ENCODE measurements at regions not wholly inside any gene's neighbourhood (a gene's known extent, or its start where the extent isn't known, plus 50 kb on each side); places are given as distances from the start of the nearest gene placed in this dataset.

DNA sequence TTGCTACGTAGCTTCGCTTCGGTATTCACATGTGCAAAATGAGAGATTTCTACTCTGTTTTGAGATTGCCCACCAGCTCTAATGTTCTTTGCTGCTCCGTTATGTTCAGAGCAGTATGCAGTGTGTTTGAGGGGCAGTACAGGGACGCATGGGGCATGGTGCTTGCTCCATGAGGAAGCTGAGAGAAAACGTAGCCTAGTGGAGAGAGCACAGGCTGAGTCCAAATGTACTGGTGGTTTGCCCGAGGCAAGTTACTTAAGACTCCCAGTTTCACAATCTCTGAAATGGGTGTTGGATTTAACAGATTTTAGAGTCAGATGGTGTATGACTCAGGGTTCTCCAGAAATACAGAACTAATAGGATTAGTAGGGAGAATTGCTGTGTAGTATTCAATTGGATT lies 310.5 kb downstream of the ETNK1 start:
- no peak overlapping the region for H3K9ac ChIP-seq (ENCODE audit: low read length in 2 of 2)

GRCh38 chr12:22938323-22938722 lies 313.4 kb downstream of the ETNK1 start:
- no peaks in the 10 kb centered on the region for H3K27me3 ChIP-seq (ENCODE audit: control insufficient read depth in 1 of 2, insufficient read depth in 2 of 2, low read length in 2 of 2)
- H3K9ac ChIP-seq (ENCODE audit: low read length in 2 of 2) = no peak overlapping the region
- H3K36me3 ChIP-seq (ENCODE audit: control insufficient read depth in 2 of 2, insufficient read depth in 2 of 2, low read length in 2 of 2) = no peaks in the 10 kb centered on the region
- no peaks in the 10 kb centered on the region for H3K9me3 ChIP-seq (ENCODE audit: control insufficient read depth in 2 of 2, low read length in 2 of 2)
- no peak overlapping the region for H3K4me3 ChIP-seq (ENCODE audit: low read length in 2 of 2)
- H3K27ac ChIP-seq (ENCODE audit: low read length) = no peak overlapping the region
- no peaks in the 10 kb centered on the region for H3K4me1 ChIP-seq (ENCODE audit: control insufficient read depth, insufficient read depth, low read length)

More for the DNA sequence above, 310.5 kb downstream of the ETNK1 start:
- Histone ChIP-seq H3K4me3 (ENCODE audit: low read length in 2 of 2) (no peak overlapping the region), H3K27ac (ENCODE audit: low read length) (no peak overlapping the region), H3K9me3 (ENCODE audit: control insufficient read depth in 2 of 2, low read length in 2 of 2) (no peaks in the 10 kb centered on the region), H3K36me3 (ENCODE audit: control insufficient read depth in 2 of 2, insufficient read depth in 2 of 2, low read length in 2 of 2) (no peaks in the 10 kb centered on the region), H3K4me1 (ENCODE audit: control insufficient read depth, insufficient read depth, low read length) (no peaks in the 10 kb centered on the region), H3K27me3 (ENCODE audit: control insufficient read depth in 1 of 2, insufficient read depth in 2 of 2, low read length in 2 of 2) (no peaks in the 10 kb centered on the region)

GRCh38 chr12:22951206-22951605 lies 326.2 kb downstream of the ETNK1 start:
- no peaks in the 10 kb centered on the region for H3K36me3 ChIP-seq (ENCODE audit: control insufficient read depth in 2 of 2, insufficient read depth in 2 of 2, low read length in 2 of 2)
- no peak overlapping the region for H3K4me3 ChIP-seq (ENCODE audit: low read length in 2 of 2)
- no peak overlapping the region for H3K27ac ChIP-seq (ENCODE audit: low read length)
- no peaks in the 10 kb centered on the region for H3K4me1 ChIP-seq (ENCODE audit: control insufficient read depth, insufficient read depth, low read length)
- H3K9ac ChIP-seq (ENCODE audit: low read length in 2 of 2) = no peak overlapping the region
- H3K9me3 ChIP-seq (ENCODE audit: control insufficient read depth in 2 of 2, low read length in 2 of 2) = no peaks in the 10 kb centered on the region
- no peaks in the 10 kb centered on the region for H3K27me3 ChIP-seq (ENCODE audit: control insufficient read depth in 1 of 2, insufficient read depth in 2 of 2, low read length in 2 of 2)

DNA sequence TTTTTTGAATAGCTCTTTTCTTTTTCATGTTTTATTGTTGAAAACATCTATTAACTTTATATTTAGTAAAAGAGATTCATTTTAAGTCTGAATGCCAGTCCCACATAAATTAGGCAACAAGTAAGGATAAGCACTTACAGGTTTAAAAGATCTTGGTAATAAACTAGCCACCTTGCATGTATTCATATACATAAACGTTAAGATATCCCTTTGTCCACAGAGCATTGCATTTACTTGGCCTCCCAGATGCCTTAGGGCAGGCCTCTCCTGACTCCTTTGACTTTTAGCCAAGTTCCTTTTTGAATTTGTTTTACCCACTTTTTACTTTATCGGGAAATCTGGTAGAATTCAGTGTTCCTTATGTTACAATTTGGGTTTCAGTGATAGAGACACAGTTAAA lies 331.7 kb downstream of the ETNK1 start:
- Histone ChIP-seq H3K9ac (ENCODE audit: low read length in 2 of 2) (no peak overlapping the region), H3K4me1 (ENCODE audit: control insufficient read depth, insufficient read depth, low read length) (no peaks in the 10 kb centered on the region), H3K36me3 (ENCODE audit: control insufficient read depth in 2 of 2, insufficient read depth in 2 of 2, low read length in 2 of 2) (no peaks in the 10 kb centered on the region), H3K4me3 (ENCODE audit: low read length in 2 of 2) (no peak overlapping the region), H3K27ac (ENCODE audit: low read length) (no peak overlapping the region), H3K27me3 (ENCODE audit: control insufficient read depth in 1 of 2, insufficient read depth in 2 of 2, low read length in 2 of 2) (no peaks in the 10 kb centered on the region), H3K9me3 (ENCODE audit: control insufficient read depth in 2 of 2, low read length in 2 of 2) (no peaks in the 10 kb centered on the region)

GRCh38 chr12:22967171-22967570 lies 342.2 kb downstream of the ETNK1 start:
- no peaks in the 10 kb centered on the region for H3K4me1 ChIP-seq (ENCODE audit: control insufficient read depth, insufficient read depth, low read length)
- no peaks in the 10 kb centered on the region for H3K9me3 ChIP-seq (ENCODE audit: control insufficient read depth in 2 of 2, low read length in 2 of 2)
- peaks cover 0 to 2% of the 10 kb centered on the region in 2 donors for H3K27me3 ChIP-seq (ENCODE audit: control insufficient read depth in 1 of 2, insufficient read depth in 2 of 2, low read length in 2 of 2)
- no peak overlapping the region for H3K4me3 ChIP-seq (ENCODE audit: low read length in 2 of 2)
- no peak overlapping the region for H3K27ac ChIP-seq (ENCODE audit: low read length)
- H3K36me3 ChIP-seq (ENCODE audit: control insufficient read depth in 2 of 2, insufficient read depth in 2 of 2, low read length in 2 of 2) = no peaks in the 10 kb centered on the region
- H3K9ac ChIP-seq (ENCODE audit: low read length in 2 of 2) = no peak overlapping the region

DNA sequence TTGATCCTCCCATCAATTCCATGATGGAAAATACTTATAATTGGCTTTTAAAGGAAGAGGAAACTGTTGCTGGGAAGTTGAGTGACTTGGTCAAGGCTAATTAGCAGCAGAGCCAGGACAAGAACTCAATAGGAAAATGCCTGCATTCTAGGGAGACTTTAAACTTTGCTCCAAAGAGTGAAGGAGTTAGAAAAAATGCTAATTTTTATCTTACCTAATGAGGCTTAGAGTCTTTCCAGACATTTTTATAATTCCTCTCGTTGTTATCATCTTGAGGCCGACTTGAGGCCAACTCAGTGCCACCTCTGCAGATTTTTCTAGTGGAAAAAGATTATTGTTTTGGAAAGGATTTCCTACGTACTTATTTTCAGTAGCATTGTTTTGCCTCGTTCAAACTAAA lies 344.6 kb downstream of the ETNK1 start:
- Histone ChIP-seq H3K4me3 (ENCODE audit: low read length in 2 of 2) (no peak overlapping the region), H3K9me3 (ENCODE audit: control insufficient read depth in 2 of 2, low read length in 2 of 2) (no peaks in the 10 kb centered on the region), H3K27ac (ENCODE audit: low read length) (no peak overlapping the region), H3K4me1 (ENCODE audit: control insufficient read depth, insufficient read depth, low read length) (no peaks in the 10 kb centered on the region), H3K9ac (ENCODE audit: low read length in 2 of 2) (no peak overlapping the region), H3K27me3 (ENCODE audit: control insufficient read depth in 1 of 2, insufficient read depth in 2 of 2, low read length in 2 of 2) (peaks cover 0 to 2% of the 10 kb centered on the region in 2 donors), H3K36me3 (ENCODE audit: control insufficient read depth in 2 of 2, insufficient read depth in 2 of 2, low read length in 2 of 2) (no peaks in the 10 kb centered on the region)

GRCh38 chr12:22971247-22971646 lies 346.3 kb downstream of the ETNK1 start:
- Histone ChIP-seq H3K27me3 (ENCODE audit: control insufficient read depth in 1 of 2, insufficient read depth in 2 of 2, low read length in 2 of 2) (peaks cover 0 to 2% of the 10 kb centered on the region in 2 donors), H3K36me3 (ENCODE audit: control insufficient read depth in 2 of 2, insufficient read depth in 2 of 2, low read length in 2 of 2) (no peaks in the 10 kb centered on the region), H3K4me1 (ENCODE audit: control insufficient read depth, insufficient read depth, low read length) (no peaks in the 10 kb centered on the region), H3K27ac (ENCODE audit: low read length) (no peak overlapping the region), H3K9me3 (ENCODE audit: control insufficient read depth in 2 of 2, low read length in 2 of 2) (no peaks in the 10 kb centered on the region), H3K9ac (ENCODE audit: low read length in 2 of 2) (no peak overlapping the region), H3K4me3 (ENCODE audit: low read length in 2 of 2) (no peak overlapping the region)

DNA sequence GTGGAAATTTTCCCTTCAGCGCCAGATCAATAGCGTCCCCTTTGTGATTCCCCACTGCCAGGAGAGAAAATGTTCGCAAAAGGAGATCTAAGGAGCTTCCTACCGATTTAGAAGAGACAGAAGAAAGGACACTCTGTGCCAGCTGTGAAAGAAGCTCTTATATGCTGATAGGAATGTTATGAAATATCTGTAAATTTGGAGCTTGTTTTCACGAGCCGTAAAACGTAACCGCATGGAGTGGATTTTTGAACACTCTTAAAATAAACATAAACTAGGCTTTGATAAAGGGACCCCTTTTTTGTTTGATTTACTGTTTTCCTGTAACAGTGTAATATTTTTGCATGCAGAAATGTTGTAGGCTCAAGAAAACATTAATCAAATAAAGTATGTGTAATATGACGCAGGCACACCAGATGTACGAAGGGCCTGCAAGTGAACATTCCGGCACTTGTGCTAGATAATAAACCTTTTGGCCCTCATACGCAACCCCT lies 346.8 kb downstream of the ETNK1 start:
- Histone ChIP-seq H3K27ac (ENCODE audit: low read length) (no peak overlapping the region), H3K9me3 (ENCODE audit: control insufficient read depth in 2 of 2, low read length in 2 of 2) (no peaks in the 10 kb centered on the region), H3K4me3 (ENCODE audit: low read length in 2 of 2) (no peak overlapping the region), H3K4me1 (ENCODE audit: control insufficient read depth, insufficient read depth, low read length) (no peaks in the 10 kb centered on the region), H3K27me3 (ENCODE audit: control insufficient read depth in 1 of 2, insufficient read depth in 2 of 2, low read length in 2 of 2) (peaks cover 0 to under 1% of the 10 kb centered on the region in 2 donors), H3K36me3 (ENCODE audit: control insufficient read depth in 2 of 2, insufficient read depth in 2 of 2, low read length in 2 of 2) (no peaks in the 10 kb centered on the region), H3K9ac (ENCODE audit: low read length in 2 of 2) (no peak overlapping the region)

DNA sequence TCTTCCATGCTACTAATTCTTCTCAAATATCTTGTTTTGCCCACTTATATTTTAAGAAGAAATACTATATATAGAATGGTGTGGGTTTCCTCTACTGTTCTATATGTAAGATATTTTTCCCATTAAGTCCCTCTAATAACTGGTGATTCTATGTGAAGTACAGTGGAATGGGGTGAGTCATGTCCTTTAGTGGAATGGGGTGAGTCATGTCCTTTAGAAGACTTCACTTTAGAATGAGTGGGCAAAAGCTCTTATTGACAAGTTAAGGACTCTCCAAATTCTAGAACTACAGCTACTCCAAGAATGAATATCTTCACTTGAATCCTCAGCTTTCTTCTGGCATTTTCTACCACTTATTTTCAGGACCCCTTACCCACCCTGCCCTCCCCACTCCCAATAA lies 349.9 kb downstream of the ETNK1 start:
- H3K9ac ChIP-seq (ENCODE audit: low read length in 2 of 2) = no peak overlapping the region
- no peaks in the 10 kb centered on the region for H3K4me1 ChIP-seq (ENCODE audit: control insufficient read depth, insufficient read depth, low read length)
- H3K27me3 ChIP-seq (ENCODE audit: control insufficient read depth in 1 of 2, insufficient read depth in 2 of 2, low read length in 2 of 2) = no peaks in the 10 kb centered on the region
- no peak overlapping the region for H3K4me3 ChIP-seq (ENCODE audit: low read length in 2 of 2)
- H3K27ac ChIP-seq (ENCODE audit: low read length) = no peak overlapping the region
- no peaks in the 10 kb centered on the region for H3K9me3 ChIP-seq (ENCODE audit: control insufficient read depth in 2 of 2, low read length in 2 of 2)
- H3K36me3 ChIP-seq (ENCODE audit: control insufficient read depth in 2 of 2, insufficient read depth in 2 of 2, low read length in 2 of 2) = no peaks in the 10 kb centered on the region

DNA sequence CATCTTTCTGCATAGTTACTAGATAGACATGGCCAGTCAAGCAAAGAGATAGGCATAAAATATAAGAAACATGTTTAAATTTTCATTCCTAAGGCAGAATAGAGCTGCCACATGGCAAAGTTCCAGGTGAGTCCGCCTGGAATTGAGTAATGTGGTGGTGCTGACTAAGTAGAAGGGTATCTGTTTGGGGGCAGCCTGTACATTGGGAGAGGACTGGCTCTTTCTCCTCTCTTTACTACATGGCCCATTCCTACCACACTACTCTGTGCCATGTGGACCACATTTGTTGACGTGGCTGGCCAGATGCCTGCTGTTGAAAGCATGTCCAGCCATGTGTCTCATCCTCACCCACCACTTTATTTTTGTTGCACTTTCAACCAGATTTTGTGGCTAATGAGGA lies 354.0 kb downstream of the ETNK1 start:
- H3K9ac ChIP-seq (ENCODE audit: low read length in 2 of 2) = no peak overlapping the region
- H3K9me3 ChIP-seq (ENCODE audit: control insufficient read depth in 2 of 2, low read length in 2 of 2) = no peaks in the 10 kb centered on the region
- no peak overlapping the region for H3K27ac ChIP-seq (ENCODE audit: low read length)
- H3K4me3 ChIP-seq (ENCODE audit: low read length in 2 of 2) = no peak overlapping the region
- no peaks in the 10 kb centered on the region for H3K4me1 ChIP-seq (ENCODE audit: control insufficient read depth, insufficient read depth, low read length)
- H3K36me3 ChIP-seq (ENCODE audit: control insufficient read depth in 2 of 2, insufficient read depth in 2 of 2, low read length in 2 of 2) = no peaks in the 10 kb centered on the region
- H3K27me3 ChIP-seq (ENCODE audit: control insufficient read depth in 1 of 2, insufficient read depth in 2 of 2, low read length in 2 of 2) = no peaks in the 10 kb centered on the region

DNA sequence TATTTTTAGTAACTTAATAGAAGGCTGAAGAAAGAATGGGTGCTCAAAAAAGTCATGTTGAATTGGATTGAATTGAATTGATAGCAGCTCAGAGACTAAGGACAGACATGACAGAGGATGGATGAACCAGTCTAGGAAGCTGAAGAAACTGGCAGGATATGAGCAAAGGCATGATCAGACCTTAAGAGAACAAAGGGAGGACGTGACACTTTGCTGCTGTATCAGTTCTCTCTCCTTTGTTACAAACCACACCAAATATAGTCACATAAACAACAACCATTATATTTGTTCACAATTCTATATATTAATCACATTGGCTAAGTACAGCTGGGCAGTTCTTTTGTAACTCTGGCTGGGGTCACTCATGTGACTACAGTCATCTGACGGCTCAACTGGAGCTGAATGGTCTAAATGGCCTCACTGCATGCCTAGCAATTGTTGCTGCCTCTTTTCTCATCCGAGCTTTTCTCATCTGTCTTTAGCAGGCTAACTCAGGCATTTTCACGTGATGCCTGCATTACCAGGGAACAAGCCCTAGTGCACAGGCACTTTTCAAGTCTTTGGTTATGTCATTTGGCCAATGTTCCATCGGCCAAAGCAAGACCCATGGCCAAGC lies 355.0 kb downstream of the ETNK1 start:
- Histone ChIP-seq H3K36me3 (ENCODE audit: control insufficient read depth in 2 of 2, insufficient read depth in 2 of 2, low read length in 2 of 2) (no peaks in the 10 kb centered on the region), H3K27ac (ENCODE audit: low read length) (no peak overlapping the region), H3K9me3 (ENCODE audit: control insufficient read depth in 2 of 2, low read length in 2 of 2) (no peaks in the 10 kb centered on the region), H3K27me3 (ENCODE audit: control insufficient read depth in 1 of 2, insufficient read depth in 2 of 2, low read length in 2 of 2) (no peaks in the 10 kb centered on the region), H3K9ac (ENCODE audit: low read length in 2 of 2) (no peak overlapping the region), H3K4me3 (ENCODE audit: low read length in 2 of 2) (no peak overlapping the region), H3K4me1 (ENCODE audit: control insufficient read depth, insufficient read depth, low read length) (no peaks in the 10 kb centered on the region)

Measured in stomach smooth muscle (tissue), 2 donors.